Type B pancreatic cell (in vitro differentiated cells): ENCODE measurements at regions not wholly inside any gene's neighbourhood (a gene's known extent, or its start where the extent isn't known, plus 50 kb on each side); places are given as distances from the start of the nearest gene placed in this dataset.

Experiments used
- DNase-seq: peaks from one replicate; pipeline ENCODE4 v3.0.0; 2021; ENCODE audit warnings: mixed read lengths; ENCODE audit not compliant: unreplicated experiment; ENCODE audit errors: extremely low spot score
- H3K27ac Mint-ChIP-seq: 2 replicates; pipeline ENCODE4 v1.8.0; 2021; ENCODE audit warnings: mild to moderate bottlenecking, mixed read lengths
- H3K27me3 Mint-ChIP-seq: 2 replicates; pipeline ENCODE4 v1.8.0; 2021; ENCODE audit warnings: mixed read lengths
- H3K36me3 Mint-ChIP-seq: 2 replicates; pipeline ENCODE4 v1.8.0; 2021; ENCODE audit warnings: mixed read lengths
- H3K4me1 Mint-ChIP-seq: one replicate; pipeline ENCODE4 v1.8.0; 2021; ENCODE audit warnings: mixed read lengths; ENCODE audit not compliant: unreplicated experiment
- H3K4me3 Mint-ChIP-seq: 2 replicates; pipeline ENCODE4 v1.8.0; 2021; ENCODE audit warnings: mild to moderate bottlenecking, mixed read lengths
- H3K9me3 Mint-ChIP-seq: 2 replicates; pipeline ENCODE4 v1.8.0; 2021; ENCODE audit warnings: mixed read lengths
- TF ChIP-seq, protein P1 (sequence below): fragments of 200-600 bp; sonication (generic); conservative IDR thresholded peaks from 2 replicates; pipeline ENCODE4 v1.5.0; 2021; ENCODE audit warnings: antibody characterized with exemption, mild to moderate bottlenecking

DNA sequence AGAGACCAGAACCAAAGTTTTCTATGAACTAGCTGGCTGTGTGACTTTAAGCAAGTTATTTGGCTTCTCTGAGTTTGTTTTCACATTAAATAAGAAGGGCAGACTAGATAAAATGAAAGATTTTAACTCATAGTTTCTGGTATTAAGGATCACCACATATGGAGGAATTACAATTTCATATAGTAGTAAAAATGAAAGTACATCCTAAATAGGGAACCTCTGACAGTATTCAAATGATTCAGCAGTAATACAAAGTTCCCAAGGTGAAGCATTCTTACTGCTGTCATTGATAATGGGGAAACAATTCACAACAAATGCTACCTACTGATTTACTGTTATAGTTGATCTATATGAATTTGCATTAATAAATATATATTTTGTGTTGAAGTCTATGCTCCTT is 170.3 kb upstream of the VRK2 start:
- DNase-seq = no peak
- TF ChIP-seq, protein P1, sequence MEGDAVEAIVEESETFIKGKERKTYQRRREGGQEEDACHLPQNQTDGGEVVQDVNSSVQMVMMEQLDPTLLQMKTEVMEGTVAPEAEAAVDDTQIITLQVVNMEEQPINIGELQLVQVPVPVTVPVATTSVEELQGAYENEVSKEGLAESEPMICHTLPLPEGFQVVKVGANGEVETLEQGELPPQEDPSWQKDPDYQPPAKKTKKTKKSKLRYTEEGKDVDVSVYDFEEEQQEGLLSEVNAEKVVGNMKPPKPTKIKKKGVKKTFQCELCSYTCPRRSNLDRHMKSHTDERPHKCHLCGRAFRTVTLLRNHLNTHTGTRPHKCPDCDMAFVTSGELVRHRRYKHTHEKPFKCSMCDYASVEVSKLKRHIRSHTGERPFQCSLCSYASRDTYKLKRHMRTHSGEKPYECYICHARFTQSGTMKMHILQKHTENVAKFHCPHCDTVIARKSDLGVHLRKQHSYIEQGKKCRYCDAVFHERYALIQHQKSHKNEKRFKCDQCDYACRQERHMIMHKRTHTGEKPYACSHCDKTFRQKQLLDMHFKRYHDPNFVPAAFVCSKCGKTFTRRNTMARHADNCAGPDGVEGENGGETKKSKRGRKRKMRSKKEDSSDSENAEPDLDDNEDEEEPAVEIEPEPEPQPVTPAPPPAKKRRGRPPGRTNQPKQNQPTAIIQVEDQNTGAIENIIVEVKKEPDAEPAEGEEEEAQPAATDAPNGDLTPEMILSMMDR = no peak
- Mint-ChIP-seq H3K9me3 (no peaks in the 10 kb centered on the region), H3K27me3 (no peaks in the 10 kb centered on the region), H3K4me1 (no peaks in the 10 kb centered on the region), H3K4me3 (no peak overlapping the region), H3K36me3 (no peaks in the 10 kb centered on the region), H3K27ac (no peak overlapping the region)

DNA sequence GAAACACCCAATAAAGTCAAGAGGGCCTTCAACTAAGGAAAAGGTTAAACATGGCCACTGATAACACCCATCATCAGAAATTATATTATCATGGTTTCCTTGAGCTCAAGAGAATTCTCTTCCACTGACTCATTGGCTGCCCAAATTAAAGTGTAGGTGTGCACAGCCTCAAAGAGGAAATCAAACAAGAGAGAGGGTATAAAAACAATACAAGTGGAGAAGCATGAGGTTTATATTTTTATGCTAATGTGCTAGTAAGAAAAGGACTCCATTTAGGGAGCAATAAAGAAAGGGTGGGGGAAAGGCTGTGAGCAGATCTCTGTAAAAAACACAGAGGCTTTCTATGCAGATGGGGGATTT is 168.8 kb upstream of the VRK2 start:
- TF ChIP-seq, protein P1 = no peak
- Mint-ChIP-seq H3K27ac (no peak overlapping the region), H3K4me1 (no peaks in the 10 kb centered on the region), H3K4me3 (no peak overlapping the region), H3K36me3 (no peaks in the 10 kb centered on the region), H3K27me3 (no peaks in the 10 kb centered on the region), H3K9me3 (no peaks in the 10 kb centered on the region)
- DNase-seq = no peak

DNA sequence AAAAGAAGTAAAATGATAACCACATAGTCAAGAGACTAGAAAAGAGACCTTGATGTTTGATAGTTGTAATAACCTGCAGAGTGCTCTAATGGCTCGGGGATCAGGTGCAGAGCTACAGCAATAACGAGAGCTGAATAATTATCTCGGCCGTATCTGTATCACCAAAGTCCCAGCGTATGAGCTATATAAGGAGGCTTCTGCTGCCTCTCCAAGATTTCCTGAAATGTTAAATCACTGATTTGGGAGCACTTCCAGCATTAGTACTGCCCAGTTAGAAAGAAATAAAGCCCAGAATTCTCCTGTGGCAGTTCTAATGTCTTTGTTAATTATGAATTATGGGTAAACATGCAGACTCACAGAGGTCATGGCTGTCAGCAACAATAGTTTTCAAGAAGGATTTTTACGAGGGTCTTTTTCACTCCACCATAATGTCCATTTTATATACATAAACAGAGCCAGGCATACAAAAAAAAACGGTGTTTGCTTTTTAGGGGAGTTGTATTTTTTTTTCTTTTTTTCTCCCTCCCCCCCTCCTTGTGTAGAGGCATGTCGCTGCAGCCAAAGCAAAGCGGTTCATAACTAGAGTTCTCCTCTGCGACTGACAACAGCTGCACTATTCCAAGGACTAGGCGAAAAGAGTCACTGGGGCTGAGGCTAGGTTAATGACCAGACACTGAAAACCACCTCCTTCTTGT is 168.3 kb upstream of the VRK2 start:
- DNase-seq = no peak
- TF ChIP-seq, protein P1 = no peak
- Mint-ChIP-seq H3K27ac (no peak overlapping the region), H3K4me3 (no peak overlapping the region), H3K4me1 (no peaks in the 10 kb centered on the region), H3K9me3 (no peaks in the 10 kb centered on the region), H3K36me3 (no peaks in the 10 kb centered on the region), H3K27me3 (no peaks in the 10 kb centered on the region)

DNA sequence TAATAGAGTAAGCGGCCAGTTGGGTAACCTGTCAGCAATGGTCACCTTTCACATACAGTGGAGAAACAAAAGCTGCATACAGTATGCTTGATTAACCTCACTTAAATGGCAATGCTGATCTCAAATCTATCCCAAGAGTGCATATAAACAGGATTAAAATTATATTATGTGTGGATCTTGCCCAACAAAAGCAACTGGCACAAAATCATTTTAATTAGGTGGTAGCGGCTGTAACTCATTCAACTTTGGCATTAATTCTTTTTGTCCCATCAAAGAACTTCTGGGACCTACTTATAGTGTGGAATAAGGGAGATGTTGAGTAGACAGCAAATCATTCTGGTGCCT is 167.8 kb upstream of the VRK2 start:
- no peaks in the 10 kb centered on the region for H3K9me3 Mint-ChIP-seq
- no peak overlapping the region for H3K27ac Mint-ChIP-seq
- no peaks in the 10 kb centered on the region for H3K36me3 Mint-ChIP-seq
- H3K27me3 Mint-ChIP-seq = no peaks in the 10 kb centered on the region
- TF ChIP-seq, protein P1 = no peak
- DNase-seq = no peak
- H3K4me1 Mint-ChIP-seq = no peaks in the 10 kb centered on the region
- no peak overlapping the region for H3K4me3 Mint-ChIP-seq

DNA sequence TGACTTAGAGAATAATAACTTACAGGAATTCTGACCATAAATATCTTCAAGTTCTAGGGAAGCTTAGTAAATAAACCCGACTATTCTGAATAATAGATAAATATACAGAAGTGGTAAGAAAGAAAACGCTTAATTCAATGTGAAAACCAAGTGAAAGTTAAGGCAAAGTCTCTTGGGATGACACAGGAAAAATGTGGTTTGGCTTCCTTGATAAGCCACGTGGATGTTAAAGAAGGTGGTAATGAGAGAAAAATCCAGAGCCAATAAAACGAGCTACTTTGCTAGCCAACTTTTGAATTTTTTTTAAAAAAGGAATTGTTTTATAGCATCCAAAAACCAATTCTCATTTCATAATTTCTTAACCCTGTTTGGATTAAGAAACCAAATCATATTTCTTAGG is 166.2 kb upstream of the VRK2 start:
- TF ChIP-seq, protein P1 = no peak
- H3K36me3 Mint-ChIP-seq = no peaks in the 10 kb centered on the region
- no peaks in the 10 kb centered on the region for H3K4me1 Mint-ChIP-seq
- DNase-seq = no peak
- H3K27me3 Mint-ChIP-seq = no peaks in the 10 kb centered on the region
- no peaks in the 10 kb centered on the region for H3K9me3 Mint-ChIP-seq
- H3K4me3 Mint-ChIP-seq = no peak overlapping the region
- no peak overlapping the region for H3K27ac Mint-ChIP-seq

DNA sequence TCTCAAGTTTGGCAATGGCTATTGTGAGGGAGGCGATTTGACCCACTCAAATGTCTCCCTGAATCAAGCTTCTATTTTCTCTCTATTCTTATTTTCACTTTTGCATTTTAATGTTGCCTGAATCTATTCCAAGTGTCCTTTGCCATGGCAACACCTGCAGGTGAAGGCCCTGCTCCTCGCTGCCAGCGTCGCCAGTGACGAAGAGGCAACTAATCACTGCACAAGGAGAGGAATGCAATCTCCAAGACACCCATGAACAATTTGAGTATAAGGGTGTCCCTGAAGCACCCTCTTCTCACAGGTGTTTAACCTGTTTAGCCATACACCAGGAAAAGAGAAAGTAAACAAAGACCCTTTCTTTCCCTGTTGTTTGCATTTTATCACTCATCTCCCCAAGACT is 165.6 kb upstream of the VRK2 start:
- Mint-ChIP-seq H3K4me1 (no peaks in the 10 kb centered on the region), H3K36me3 (no peaks in the 10 kb centered on the region), H3K9me3 (no peaks in the 10 kb centered on the region), H3K27me3 (no peaks in the 10 kb centered on the region), H3K4me3 (no peak overlapping the region), H3K27ac (no peak overlapping the region)
- DNase-seq = no peak
- TF ChIP-seq, protein P1 = no peak
